ENCODE measurements at regions not wholly inside any gene's neighbourhood (a gene's known extent, or its start where the extent isn't known, plus 50 kb on each side); places are given as distances from the start of the nearest gene placed in this dataset.

- intact Hi-C loops (cut with DNase I): no loop called here
These were observed 110.6 kb downstream of the PLEKHG1 start for GRCh38 chr6:150710236-150710635.

GRCh38 chr6:150711061-150711460 is 111.4 kb downstream of the PLEKHG1 start:
- intact Hi-C loops (cut with DNase I): no loop called here
- DNase-seq (ENCODE audit: low spot score): no peak

More at GRCh38 chr6:150710236-150710635, 110.6 kb downstream of the PLEKHG1 start:
- no peak for DNase-seq (ENCODE audit: low spot score)

- DNase-seq (ENCODE audit: low spot score): no peak
- intact Hi-C loops (cut with DNase I): no loop called here
These were observed 112.2 kb downstream of the PLEKHG1 start for GRCh38 chr6:150711584-150712504.

- DNase-seq (ENCODE audit: low spot score): no peak
- intact Hi-C loops (cut with DNase I): no loop called here
These were observed 113.0 kb downstream of the PLEKHG1 start for GRCh38 chr6:150712505-150713252.

DNA sequence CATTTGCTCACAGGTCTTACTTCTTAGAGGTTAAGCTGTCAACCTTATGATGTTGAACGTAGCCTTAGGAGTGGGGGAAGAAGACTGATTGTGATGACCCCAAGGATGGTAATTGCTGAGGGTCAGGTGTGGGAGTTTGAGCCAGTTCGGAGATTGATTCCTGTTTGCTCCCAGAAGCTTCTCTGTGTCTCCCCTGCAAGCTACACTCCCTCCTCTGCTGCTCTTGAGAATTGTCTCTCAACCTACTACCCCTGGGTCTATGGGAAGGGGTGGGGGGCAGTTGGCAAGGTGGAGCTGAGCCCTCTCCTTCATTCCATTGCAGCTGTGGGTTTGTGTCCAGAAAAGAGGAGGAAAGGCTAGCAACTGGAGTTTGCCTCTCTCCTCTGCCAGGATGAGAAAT is 113.8 kb downstream of the PLEKHG1 start:
- DNase-seq (ENCODE audit: low spot score): no peak
- intact Hi-C loops (cut with DNase I): no loop called here

- intact Hi-C loops (cut with DNase I): no loop called here
- DNase-seq (ENCODE audit: low spot score): no peak
These were observed 114.2 kb downstream of the PLEKHG1 start for GRCh38 chr6:150713931-150714330.

- intact Hi-C loops (cut with DNase I): no loop called here
These were observed 115.4 kb downstream of the PLEKHG1 start for GRCh38 chr6:150715133-150715532.

DNA sequence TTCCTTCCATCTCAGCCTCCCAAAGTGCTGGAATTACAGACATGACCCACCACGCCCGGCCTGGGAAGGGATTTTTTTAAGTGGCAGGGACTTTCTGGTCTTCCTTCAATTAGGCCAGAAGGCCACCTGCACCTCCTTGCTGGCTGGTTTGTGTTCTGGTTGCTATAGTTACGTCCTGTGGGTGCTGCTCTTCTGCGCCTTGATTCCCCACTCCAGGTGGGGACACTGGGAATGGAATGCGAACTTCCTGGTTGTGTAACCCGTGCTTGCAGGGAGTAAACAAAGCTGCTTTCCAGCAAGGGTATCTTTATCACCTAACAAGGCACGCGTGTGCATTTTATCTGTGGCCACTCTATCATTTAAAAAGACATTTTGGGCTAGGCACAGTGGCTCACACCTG is 117.7 kb downstream of the PLEKHG1 start:
- no peak for DNase-seq (ENCODE audit: low spot score)
- intact Hi-C loops (cut with DNase I): no loop called here

More at GRCh38 chr6:150715133-150715532, 115.4 kb downstream of the PLEKHG1 start:
- no peak for DNase-seq (ENCODE audit: low spot score)

DNA sequence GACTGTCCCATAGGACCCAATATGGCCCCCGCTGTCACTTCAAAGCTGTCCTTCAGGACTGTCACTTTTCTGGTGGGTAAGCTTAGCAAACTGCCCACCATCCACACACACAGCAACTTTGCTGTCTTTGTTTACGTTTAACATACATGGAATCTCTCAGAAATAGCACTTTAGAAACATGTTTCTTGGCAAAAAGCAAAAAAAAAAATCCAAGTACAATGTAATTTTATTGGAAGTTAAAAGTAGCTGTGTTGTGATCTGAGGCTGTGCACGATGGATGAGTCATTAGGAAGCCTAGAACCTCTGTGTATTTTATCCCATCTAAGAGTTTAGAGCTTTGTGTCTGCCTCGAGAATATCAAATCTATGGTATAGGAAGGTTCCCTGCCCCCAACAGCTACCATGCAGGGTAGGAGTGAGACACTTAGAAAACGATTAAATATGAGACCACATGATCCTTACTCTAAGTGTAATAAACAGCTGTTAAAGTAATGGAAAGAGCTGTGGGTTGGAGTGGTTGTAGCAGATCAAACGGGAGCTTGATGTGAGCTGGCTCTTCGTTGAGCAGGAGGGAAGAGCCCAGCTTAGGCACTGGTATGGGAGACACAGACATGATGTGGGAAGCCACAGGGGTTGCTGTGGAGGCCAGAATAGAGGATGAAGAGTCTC is 119.5 kb downstream of the PLEKHG1 start:
- DNase-seq (ENCODE audit: low spot score): no peak
- intact Hi-C loops (cut with DNase I): no loop called here

DNA sequence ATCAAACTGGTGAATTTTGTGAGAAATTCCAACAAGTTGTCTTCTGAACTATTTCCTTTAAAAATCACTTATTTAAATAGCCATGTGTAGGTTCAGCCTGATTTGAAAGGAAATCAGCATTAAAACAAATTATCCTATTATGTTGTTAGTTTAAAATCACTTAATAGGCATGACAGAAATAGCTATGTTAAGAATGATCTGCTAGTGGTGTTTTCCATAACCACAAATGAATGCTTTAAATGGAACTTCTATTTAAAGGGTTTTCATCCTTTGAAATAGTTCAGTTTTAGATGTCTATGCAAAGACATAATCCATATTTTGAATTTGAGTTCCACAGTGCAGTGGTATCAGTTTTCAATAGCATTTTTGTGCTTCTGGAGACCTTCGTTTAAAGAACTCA is 120.1 kb downstream of the PLEKHG1 start:
- no peak for DNase-seq (ENCODE audit: low spot score)
- intact Hi-C loops (cut with DNase I): no loop called here

DNA sequence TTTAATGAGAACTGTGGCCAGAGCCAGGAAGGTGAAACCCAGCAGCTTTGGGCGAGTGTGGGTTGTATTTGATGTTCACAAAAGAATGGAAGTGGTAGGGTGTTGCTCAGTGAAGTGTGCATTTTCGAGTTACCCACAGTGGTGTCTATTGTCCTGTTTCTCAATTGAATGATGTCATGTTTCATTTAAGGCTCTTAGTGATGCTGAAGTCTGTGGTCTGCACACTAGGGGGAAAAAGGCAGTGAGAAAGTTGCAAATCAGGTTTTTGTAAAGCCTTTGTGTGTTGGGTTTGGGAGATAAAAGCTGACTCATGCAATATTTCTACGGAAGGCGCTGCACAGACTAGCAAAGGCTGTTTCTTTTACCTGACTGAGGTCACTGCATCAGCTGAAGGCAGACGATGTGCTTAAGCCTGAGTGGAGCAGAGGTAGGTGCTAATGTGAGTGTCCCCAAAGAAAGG is 121.1 kb downstream of the PLEKHG1 start:
- no peak for DNase-seq (ENCODE audit: low spot score)
- intact Hi-C loops (cut with DNase I): no loop called here

- no peak for DNase-seq (ENCODE audit: low spot score)
- intact Hi-C loops (cut with DNase I): no loop called here
These were observed 122.0 kb downstream of the PLEKHG1 start for GRCh38 chr6:150721418-150722266.

- no peak for DNase-seq (ENCODE audit: low spot score)
- intact Hi-C loops (cut with DNase I): no loop called here
These were observed 123.1 kb downstream of the PLEKHG1 start for GRCh38 chr6:150722614-150723344.

- no peak for DNase-seq (ENCODE audit: low spot score)
- intact Hi-C loops (cut with DNase I): no loop called here
These were observed 123.6 kb downstream of the PLEKHG1 start for GRCh38 chr6:150723345-150723658.

DNA sequence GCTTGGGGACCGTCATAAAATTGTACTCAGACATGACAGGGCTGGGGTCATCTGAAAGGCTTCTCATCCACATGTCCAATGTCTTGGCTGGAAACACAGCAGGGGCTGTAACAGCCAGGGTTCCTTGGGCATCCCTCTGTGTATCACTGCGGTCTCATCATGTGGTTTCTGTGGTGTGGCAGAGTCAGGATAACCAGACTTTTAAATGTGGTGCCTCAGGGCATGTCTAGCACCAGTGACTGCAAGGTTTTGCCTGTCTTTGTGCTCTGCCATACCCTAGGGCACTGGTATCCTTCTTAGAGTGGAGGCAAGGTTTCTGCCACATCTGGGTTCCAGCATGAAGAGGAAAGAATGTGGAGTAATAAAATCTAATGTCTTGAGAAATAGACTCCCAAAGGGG is 124.2 kb downstream of the PLEKHG1 start:
- no peak for DNase-seq (ENCODE audit: low spot score)
- intact Hi-C loops (cut with DNase I): no loop called here

GRCh38 chr6:150725795-150726194 is 126.1 kb downstream of the PLEKHG1 start:
- intact Hi-C loops (cut with DNase I): no loop called here
- DNase-seq (ENCODE audit: low spot score): no peak

- no peak for DNase-seq (ENCODE audit: low spot score)
- intact Hi-C loops (cut with DNase I): no loop called here
These were observed 129.6 kb downstream of the PLEKHG1 start for GRCh38 chr6:150729188-150729748.

DNA sequence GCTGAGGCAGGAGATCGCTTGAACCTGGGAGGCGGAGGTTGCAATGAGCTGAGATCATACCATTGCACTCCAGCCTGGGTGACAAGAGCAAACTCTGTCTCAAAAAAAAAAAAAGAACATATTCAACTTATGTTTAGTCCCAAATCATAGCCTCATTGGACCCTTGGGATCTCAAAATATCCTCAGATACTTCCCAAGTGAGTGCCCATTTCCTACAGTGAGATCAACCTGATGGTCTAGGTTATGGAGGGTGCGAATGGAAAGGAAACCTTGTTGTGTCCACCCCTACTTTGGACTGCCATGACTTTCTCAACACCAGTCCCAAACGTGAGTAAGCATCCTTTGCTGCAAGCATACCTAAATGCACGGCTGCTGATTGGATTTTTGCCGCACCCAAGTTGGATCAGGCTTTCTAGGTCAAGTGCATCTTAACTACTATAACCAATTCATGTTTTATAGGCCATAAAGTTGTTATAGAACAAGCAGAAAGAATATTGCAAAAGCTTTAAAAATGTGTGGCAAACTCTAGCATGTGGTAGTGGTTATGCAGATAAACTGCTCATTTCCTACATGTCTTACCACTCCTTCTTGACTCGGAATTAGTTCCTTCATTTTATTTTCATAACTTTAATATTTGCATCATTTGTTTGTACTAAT is 131.2 kb downstream of the PLEKHG1 start:
- DNase-seq (ENCODE audit: low spot score): no peak
- intact Hi-C loops (cut with DNase I): no loop called here
